ENCODE measurements at regions not wholly inside any gene's neighbourhood (a gene's known extent, or its start where the extent isn't known, plus 50 kb on each side); places are given as distances from the start of the nearest gene placed in this dataset.
"Not testable (repeated sequence)": the region's sequence is repeated elsewhere in the genome, so short reads cannot be mapped to it uniquely, and the experiment has no call there.

- no peak for DNase-seq (ENCODE audit: low spot score)
These were observed 190.8 kb downstream of the ADRA2A start for GRCh38 chr10:111267673-111268072.

GRCh38 chr10:111273235-111273634 lies 196.4 kb downstream of the ADRA2A start:
- DNase-seq (ENCODE audit: low spot score): no peak

- no peak for DNase-seq (ENCODE audit: low spot score)
These were observed 196.8 kb downstream of the ADRA2A start for GRCh38 chr10:111273635-111274034.

GRCh38 chr10:111275091-111275490 lies 198.3 kb downstream of the ADRA2A start:
- DNase-seq (ENCODE audit: low spot score): no peak

GRCh38 chr10:111277661-111278060 lies 200.8 kb downstream of the ADRA2A start:
- no peak for DNase-seq (ENCODE audit: low spot score)

GRCh38 chr10:111278266-111278665 lies 201.4 kb downstream of the ADRA2A start:
- no peak for DNase-seq (ENCODE audit: low spot score)

GRCh38 chr10:111281516-111281915 lies 204.7 kb downstream of the ADRA2A start:
- no peak for DNase-seq (ENCODE audit: low spot score)

- no peak for DNase-seq (ENCODE audit: low spot score)
These were observed 212.6 kb downstream of the ADRA2A start for GRCh38 chr10:111289461-111289860.

- DNase-seq (ENCODE audit: low spot score): no peak
These were observed 213.8 kb downstream of the ADRA2A start for GRCh38 chr10:111290649-111291048.

- no peak for DNase-seq (ENCODE audit: low spot score)
These were observed 219.0 kb downstream of the ADRA2A start for GRCh38 chr10:111295788-111296187.

GRCh38 chr10:111297351-111297848 lies 220.6 kb downstream of the ADRA2A start:
- DNase-seq (ENCODE audit: low spot score): no peak

- DNase-seq (ENCODE audit: low spot score): no peak
These were observed 221.2 kb downstream of the ADRA2A start for GRCh38 chr10:111298031-111298430.

- DNase-seq (ENCODE audit: low spot score): no peak
These were observed 222.2 kb downstream of the ADRA2A start for GRCh38 chr10:111299037-111299436.

GRCh38 chr10:111303887-111304286 lies 227.1 kb downstream of the ADRA2A start:
- no peak for DNase-seq (ENCODE audit: low spot score)

GRCh38 chr10:111316722-111317212 lies 239.9 kb downstream of the ADRA2A start:
- DNase-seq (ENCODE audit: low spot score): no peak

- DNase-seq (ENCODE audit: low spot score): no peak
These were observed 243.0 kb downstream of the ADRA2A start for GRCh38 chr10:111319866-111320265.

- DNase-seq (ENCODE audit: low spot score): no peak
These were observed 246.6 kb downstream of the ADRA2A start for GRCh38 chr10:111323389-111323966.

GRCh38 chr10:111332174-111332573 lies 255.3 kb downstream of the ADRA2A start:
- not testable (repeated sequence) for DNase-seq (ENCODE audit: low spot score)

- no peak for DNase-seq (ENCODE audit: low spot score)
These were observed 259.0 kb downstream of the ADRA2A start for GRCh38 chr10:111335826-111336225.

- DNase-seq (ENCODE audit: low spot score): no peak
These were observed 261.2 kb downstream of the ADRA2A start for GRCh38 chr10:111338035-111338434.

- no peak for DNase-seq (ENCODE audit: low spot score)
These were observed 262.0 kb downstream of the ADRA2A start for GRCh38 chr10:111338805-111339204.

- no peak for DNase-seq (ENCODE audit: low spot score)
These were observed 268.0 kb downstream of the ADRA2A start for GRCh38 chr10:111344804-111345203.

GRCh38 chr10:111347386-111348013 lies 270.7 kb downstream of the ADRA2A start:
- DNase-seq (ENCODE audit: low spot score): no peak

GRCh38 chr10:111348076-111348475 lies 271.2 kb downstream of the ADRA2A start:
- DNase-seq (ENCODE audit: low spot score): no peak

All from ecto neural progenitor cell (in vitro differentiated cells).